Neural cell (in vitro differentiated cells): ENCODE measurements at regions not wholly inside any gene's neighbourhood (a gene's known extent, or its start where the extent isn't known, plus 50 kb on each side); places are given as distances from the start of the nearest gene placed in this dataset.

ENCODE experiments used
- H2AFZ ChIP-seq: fragments of 200-600, 300-800 bp; sonication (generic), shearing (Covaris generic); 2 replicates; pipeline ENCODE4 v1.6.0; 2014; ENCODE audit warnings: low read depth, mild to moderate bottlenecking, antibody characterized with exemption, low read length, moderate library complexity
- H3F3A ChIP-seq: fragments of 200-600 bp; shearing (Covaris generic); 2 replicates; pipeline ENCODE4 v1.6.1; 2016; ENCODE audit warnings: mild to moderate bottlenecking, moderate library complexity, mixed read lengths, antibody characterized with exemption, low read length; ENCODE audit not compliant: insufficient read depth, poor library complexity, severe bottlenecking
- H3K27ac ChIP-seq: fragments of 200-600, 300-800 bp; sonication (generic), shearing (Covaris generic); 2 replicates; pipeline ENCODE4 v1.5.1; 2014; ENCODE audit warnings: mild to moderate bottlenecking, low read length, moderate library complexity
- H3K27me3 ChIP-seq: fragments of 300-800, 200-600 bp; sonication (generic), shearing (Covaris generic); 2 replicates; pipeline ENCODE4 v1.6.0; 2014; ENCODE audit warnings: mild to moderate bottlenecking, low read depth, low read length, moderate library complexity; ENCODE audit not compliant: insufficient read depth
- H3K36me3 ChIP-seq: fragments of 300-800, 200-600 bp; sonication (generic), shearing (Covaris generic); 2 replicates; pipeline ENCODE4 v1.5.1; 2014; ENCODE audit warnings: mild to moderate bottlenecking, antibody characterized with exemption, low read length, moderate library complexity; ENCODE audit not compliant: insufficient read depth
- H3K4me2 ChIP-seq: fragments of 300-800, 200-600 bp; sonication (generic), shearing (Covaris generic); 2 replicates; pipeline ENCODE4 v1.6.0; 2014; ENCODE audit warnings: mild to moderate bottlenecking, low read length
- H3K4me3 ChIP-seq: fragments of 300-800, 200-600 bp; sonication (generic), shearing (Covaris generic); 2 replicates; pipeline ENCODE4 v1.5.1; 2014; ENCODE audit warnings: mild to moderate bottlenecking, low read length, moderate library complexity
- H3K79me2 ChIP-seq: fragments of 200-600 bp; shearing (Covaris generic); replicated peaks from 2 replicates; pipeline ENCODE4 v1.6.0; 2014; ENCODE audit warnings: mild to moderate bottlenecking, low read length, moderate library complexity; ENCODE audit not compliant: insufficient read depth
- H3K9ac ChIP-seq: fragments of 300-800, 200-600 bp; sonication (generic), shearing (Covaris generic); 2 replicates; pipeline ENCODE4 v1.6.1; 2016; ENCODE audit warnings: mild to moderate bottlenecking, low read length, mixed read lengths
- H3K9me2 ChIP-seq: fragments of 200-600 bp; shearing (Covaris generic); 2 replicates; pipeline ENCODE4 v1.6.1; 2016; ENCODE audit warnings: mild to moderate bottlenecking, low read length, mixed read lengths; ENCODE audit not compliant: insufficient read depth
- H3K9me3 ChIP-seq: fragments of 200-600, 300-800 bp; sonication (generic), shearing (Covaris generic); 2 replicates; pipeline ENCODE4 v1.6.1; 2016; ENCODE audit warnings: mild to moderate bottlenecking, mixed run types, low read length, moderate library complexity, mixed read lengths
- H4K20me1 ChIP-seq: fragments of 200-600 bp; shearing (Covaris generic); 2 replicates; pipeline ENCODE4 v1.6.1; 2016; ENCODE audit warnings: mild to moderate bottlenecking, mixed run types; ENCODE audit not compliant: insufficient read depth
- CTCF ChIP-seq: fragments of 450-650 bp; IDR thresholded peaks from 2 replicates; pipeline ENCODE4 v1.5.1; 2014; ENCODE audit warnings: antibody characterized with exemption, mild to moderate bottlenecking, moderate library complexity; ENCODE audit not compliant: poor library complexity, severe bottlenecking
- EP300 ChIP-seq: fragments of 450-650 bp; conservative IDR thresholded peaks from 2 replicates; pipeline ENCODE4 v1.6.1; 2014; ENCODE audit warnings: antibody characterized with exemption, mild to moderate bottlenecking, moderate library complexity; ENCODE audit not compliant: poor library complexity, severe bottlenecking
- EZH2 ChIP-seq: fragments of 200-600, 300-800 bp; shearing (Covaris generic), sonication (generic); IDR thresholded peaks from 2 replicates; pipeline ENCODE4 v1.6.1; 2014; ENCODE audit warnings: antibody characterized with exemption, low read length, borderline replicate concordance, mild to moderate bottlenecking; ENCODE audit not compliant: insufficient read depth, poor library complexity, severe bottlenecking
- MXI1 ChIP-seq: fragments of 450-650 bp; conservative IDR thresholded peaks from 2 replicates; pipeline ENCODE4 v1.6.1; 2014; ENCODE audit warnings: antibody characterized with exemption, mild to moderate bottlenecking; ENCODE audit not compliant: poor library complexity, severe bottlenecking
- POLR2AphosphoS5 ChIP-seq: IDR thresholded peaks from 2 replicates; pipeline ENCODE4 v1.6.1; 2012
- RAD21 ChIP-seq: fragments of 450-650 bp; conservative IDR thresholded peaks from 2 replicates; pipeline ENCODE4 v1.6.1; 2014; ENCODE audit warnings: antibody characterized with exemption, mild to moderate bottlenecking, moderate library complexity
- REST ChIP-seq: IDR thresholded peaks from 2 replicates; pipeline ENCODE4 v1.6.1; 2012; ENCODE audit warnings: borderline replicate concordance
- SMC3 ChIP-seq: fragments of 450-650 bp; conservative IDR thresholded peaks from 2 replicates; pipeline ENCODE4 v1.6.1; 2014; ENCODE audit warnings: antibody characterized with exemption, mild to moderate bottlenecking, moderate library complexity; ENCODE audit not compliant: poor library complexity
- TAF1 ChIP-seq: IDR thresholded peaks from 2 replicates; pipeline ENCODE4 v1.6.1; 2012; ENCODE audit warnings: low read depth

GRCh38 chr2:217058791-217059755 lies 199.2 kb upstream of the TNP1 start:
- Histone ChIP-seq H3K4me3 (no peak overlapping the region), H3K9ac (no peak overlapping the region), H2AFZ (no peak overlapping the region), H3K27ac (no peak overlapping the region), H4K20me1 (no peaks in the 10 kb centered on the region), H3K9me3 (no peaks in the 10 kb centered on the region), H3K4me2 (no peak overlapping the region), H3K27me3 (no peaks in the 10 kb centered on the region), H3K79me2 (no peaks in the 10 kb centered on the region), H3K9me2 (no peaks in the 10 kb centered on the region), H3K36me3 (no peaks in the 10 kb centered on the region), H3F3A (no peaks in the 10 kb centered on the region)
- no peak for TF ChIP-seq EZH2
- no peak for TF ChIP-seq RAD21
- TF ChIP-seq POLR2AphosphoS5 = no peak
- TF ChIP-seq SMC3 = no peak
- TF ChIP-seq MXI1 = no peak
- no peak for TF ChIP-seq EP300
- no peak for TF ChIP-seq TAF1
- TF ChIP-seq REST = no peak
- no peak for TF ChIP-seq CTCF

GRCh38 chr2:217057773-217058172 lies 197.9 kb upstream of the TNP1 start:
- Histone ChIP-seq H3K4me2 (no peak overlapping the region), H3K79me2 (no peaks in the 10 kb centered on the region), H3K9me3 (no peaks in the 10 kb centered on the region), H3K27me3 (no peaks in the 10 kb centered on the region), H3K4me3 (no peak overlapping the region), H3F3A (no peaks in the 10 kb centered on the region), H3K9ac (no peak overlapping the region), H3K27ac (no peak overlapping the region), H3K9me2 (no peaks in the 10 kb centered on the region), H4K20me1 (no peaks in the 10 kb centered on the region), H3K36me3 (no peaks in the 10 kb centered on the region), H2AFZ (no peak overlapping the region)
- no peak for TF ChIP-seq MXI1
- no peak for TF ChIP-seq RAD21
- TF ChIP-seq REST = no peak
- TF ChIP-seq EP300 = no peak
- TF ChIP-seq TAF1 = no peak
- no peak for TF ChIP-seq POLR2AphosphoS5
- TF ChIP-seq EZH2 = no peak
- TF ChIP-seq SMC3 = no peak
- no peak for TF ChIP-seq CTCF
